Sigmoid colon (tissue), 4 donors: ENCODE measurements at regions not wholly inside any gene's neighbourhood (a gene's known extent, or its start where the extent isn't known, plus 50 kb on each side); places are given as distances from the start of the nearest gene placed in this dataset.

Experiments used
- EP300 ChIP-seq, 4 donors: sonication (generic); formaldehyde crosslinking; IDR thresholded peaks; one replicate each; pipeline ENCODE4 v1.6.1; 2017; ENCODE audit warnings: antibody characterized with exemption in 4 of 4
- POLR2A ChIP-seq, 2 donors: fragments of 450-650 bp; IDR thresholded peaks; one replicate each; pipeline ENCODE4 v1.6.1; 2016; ENCODE audit warnings: antibody characterized with exemption in 2 of 2, mild to moderate bottlenecking in 2 of 2, moderate library complexity in 2 of 2
- POLR2AphosphoS5 ChIP-seq, 4 donors: sonication (generic); formaldehyde crosslinking; IDR thresholded peaks; one replicate each; pipeline ENCODE4 v1.6.1; 2017; ENCODE audit warnings: antibody characterized with exemption in 4 of 4
- TF ChIP-seq, protein P1 (sequence below), 4 experiments: fragments of 450-650 bp in 3 of 4; fragments of 200-600 bp in 1 of 4; IDR thresholded peaks; one replicate each; pipeline ENCODE4 v1.5.1; 2016 to 2019; ENCODE audit warnings: antibody characterized with exemption in 4 of 4, mild to moderate bottlenecking in 3 of 4, moderate library complexity in 2 of 4

DNA sequence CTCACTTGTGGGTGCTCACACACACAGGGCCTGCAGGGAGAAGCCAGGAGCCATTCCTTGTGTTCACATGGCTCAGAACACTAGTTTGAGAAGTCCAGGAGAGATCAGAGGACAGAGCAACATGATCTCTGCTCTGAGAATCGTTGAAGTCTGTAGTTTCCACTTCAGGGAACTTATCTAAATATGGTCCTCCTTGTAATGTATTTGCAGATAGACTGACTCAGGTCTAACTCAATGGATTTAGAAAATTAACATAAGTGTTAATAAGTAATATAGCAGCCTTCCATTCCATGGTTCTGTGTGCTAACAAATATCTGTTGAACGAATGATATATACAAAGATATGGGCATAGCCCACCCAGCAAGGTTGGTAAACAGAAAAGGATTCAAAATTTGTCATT, 119.8 kb upstream of the STARD13 start:
- TF ChIP-seq POLR2A (IDR thresholded peaks at IDR 0.05) (no peak), POLR2AphosphoS5 (IDR thresholded peaks at IDR 0.05) (no peak), EP300 (IDR thresholded peaks at IDR 0.05) (no peak)
- TF ChIP-seq, protein P1, sequence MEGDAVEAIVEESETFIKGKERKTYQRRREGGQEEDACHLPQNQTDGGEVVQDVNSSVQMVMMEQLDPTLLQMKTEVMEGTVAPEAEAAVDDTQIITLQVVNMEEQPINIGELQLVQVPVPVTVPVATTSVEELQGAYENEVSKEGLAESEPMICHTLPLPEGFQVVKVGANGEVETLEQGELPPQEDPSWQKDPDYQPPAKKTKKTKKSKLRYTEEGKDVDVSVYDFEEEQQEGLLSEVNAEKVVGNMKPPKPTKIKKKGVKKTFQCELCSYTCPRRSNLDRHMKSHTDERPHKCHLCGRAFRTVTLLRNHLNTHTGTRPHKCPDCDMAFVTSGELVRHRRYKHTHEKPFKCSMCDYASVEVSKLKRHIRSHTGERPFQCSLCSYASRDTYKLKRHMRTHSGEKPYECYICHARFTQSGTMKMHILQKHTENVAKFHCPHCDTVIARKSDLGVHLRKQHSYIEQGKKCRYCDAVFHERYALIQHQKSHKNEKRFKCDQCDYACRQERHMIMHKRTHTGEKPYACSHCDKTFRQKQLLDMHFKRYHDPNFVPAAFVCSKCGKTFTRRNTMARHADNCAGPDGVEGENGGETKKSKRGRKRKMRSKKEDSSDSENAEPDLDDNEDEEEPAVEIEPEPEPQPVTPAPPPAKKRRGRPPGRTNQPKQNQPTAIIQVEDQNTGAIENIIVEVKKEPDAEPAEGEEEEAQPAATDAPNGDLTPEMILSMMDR (IDR thresholded peaks at IDR 0.05): no peak
